ENCODE measurements at regions not wholly inside any gene's neighbourhood (a gene's known extent, or its start where the extent isn't known, plus 50 kb on each side); places are given as distances from the start of the nearest gene placed in this dataset.

DNA sequence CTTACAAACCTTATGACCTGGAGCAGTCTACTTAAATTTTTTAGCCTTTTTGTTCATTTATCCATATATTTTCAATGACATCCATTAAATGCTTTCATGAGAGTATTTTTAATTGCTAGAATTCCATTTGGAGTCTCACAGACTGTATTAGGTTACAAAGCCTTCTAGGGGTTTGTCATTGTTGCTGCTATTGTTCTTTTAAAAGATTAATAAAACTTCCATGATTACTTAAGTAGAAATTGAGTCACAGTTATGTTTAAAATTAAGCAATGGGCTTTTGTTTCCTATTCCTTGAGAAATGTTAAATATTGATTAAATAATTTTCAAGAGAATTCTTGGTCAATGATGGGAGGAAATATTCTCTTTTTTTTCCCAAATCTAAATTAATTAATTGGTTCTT is 1408.4 kb upstream of the RAG2 start:
- H3K36me3 ChIP-seq = no peaks in the 10 kb centered on the region
- no peaks in the 10 kb centered on the region for H3K4me1 ChIP-seq
- H3K27me3 ChIP-seq = no peaks in the 10 kb centered on the region
- TF ChIP-seq, protein P1, sequence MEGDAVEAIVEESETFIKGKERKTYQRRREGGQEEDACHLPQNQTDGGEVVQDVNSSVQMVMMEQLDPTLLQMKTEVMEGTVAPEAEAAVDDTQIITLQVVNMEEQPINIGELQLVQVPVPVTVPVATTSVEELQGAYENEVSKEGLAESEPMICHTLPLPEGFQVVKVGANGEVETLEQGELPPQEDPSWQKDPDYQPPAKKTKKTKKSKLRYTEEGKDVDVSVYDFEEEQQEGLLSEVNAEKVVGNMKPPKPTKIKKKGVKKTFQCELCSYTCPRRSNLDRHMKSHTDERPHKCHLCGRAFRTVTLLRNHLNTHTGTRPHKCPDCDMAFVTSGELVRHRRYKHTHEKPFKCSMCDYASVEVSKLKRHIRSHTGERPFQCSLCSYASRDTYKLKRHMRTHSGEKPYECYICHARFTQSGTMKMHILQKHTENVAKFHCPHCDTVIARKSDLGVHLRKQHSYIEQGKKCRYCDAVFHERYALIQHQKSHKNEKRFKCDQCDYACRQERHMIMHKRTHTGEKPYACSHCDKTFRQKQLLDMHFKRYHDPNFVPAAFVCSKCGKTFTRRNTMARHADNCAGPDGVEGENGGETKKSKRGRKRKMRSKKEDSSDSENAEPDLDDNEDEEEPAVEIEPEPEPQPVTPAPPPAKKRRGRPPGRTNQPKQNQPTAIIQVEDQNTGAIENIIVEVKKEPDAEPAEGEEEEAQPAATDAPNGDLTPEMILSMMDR (IDR thresholded peaks at IDR 0.05) = no peak
- no peak for TF ChIP-seq POLR2A (IDR thresholded peaks at IDR 0.05)
- no peak overlapping the region for H3K4me3 ChIP-seq
- intact Hi-C loops (cut with DNase I; ENCODE audit: low total_unique reads) = no loop called here
- no peak overlapping the region for H3K27ac ChIP-seq
- no peak for DNase-seq
- no peaks in the 10 kb centered on the region for H3K9me3 ChIP-seq

- Histone ChIP-seq H3K36me3 (no peaks in the 10 kb centered on the region), H3K27ac (no peak overlapping the region), H3K27me3 (no peaks in the 10 kb centered on the region), H3K4me1 (no peaks in the 10 kb centered on the region), H3K9me3 (no peaks in the 10 kb centered on the region), H3K4me3 (no peak overlapping the region)
- DNase-seq = no peak
- intact Hi-C loops (cut with DNase I; ENCODE audit: low total_unique reads) = no loop called here
- TF ChIP-seq POLR2A (IDR thresholded peaks at IDR 0.05) = no peak
- TF ChIP-seq, protein P1 (IDR thresholded peaks at IDR 0.05) = no peak
Observed at GRCh38 chr11:38005597-38005996, 1407.6 kb upstream of the RAG2 start.

GRCh38 chr11:37999171-37999570 is 1401.1 kb upstream of the RAG2 start:
- H3K9me3 ChIP-seq = no peaks in the 10 kb centered on the region
- H3K27me3 ChIP-seq = no peaks in the 10 kb centered on the region
- no peak overlapping the region for H3K27ac ChIP-seq
- no peak overlapping the region for H3K4me3 ChIP-seq
- H3K4me1 ChIP-seq = no peaks in the 10 kb centered on the region
- TF ChIP-seq POLR2A (IDR thresholded peaks at IDR 0.05) = no peak
- DNase-seq = no peak
- intact Hi-C loops (cut with DNase I; ENCODE audit: low total_unique reads) = no loop called here
- H3K36me3 ChIP-seq = no peaks in the 10 kb centered on the region

DNA sequence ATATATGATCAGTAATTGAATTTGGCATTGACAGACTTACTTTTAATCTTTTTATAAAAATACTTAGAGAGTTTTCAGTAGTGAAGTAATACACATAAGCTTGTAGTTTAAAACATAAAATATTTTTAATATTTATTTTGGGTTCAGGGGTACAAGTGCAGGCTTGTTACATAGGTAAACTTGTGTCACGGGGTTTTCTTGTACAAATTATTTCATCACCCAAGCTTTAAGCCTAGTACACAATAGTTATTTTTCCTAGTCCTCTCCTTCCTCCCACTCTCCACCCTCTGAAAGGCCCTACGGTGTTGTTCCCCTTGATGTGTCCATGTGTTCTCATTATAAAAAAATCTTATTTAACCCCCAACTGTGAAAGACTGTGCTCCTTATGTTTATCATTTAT is 1397.8 kb upstream of the RAG2 start:
- Histone ChIP-seq H3K4me1 (no peaks in the 10 kb centered on the region), H3K27ac (no peak overlapping the region), H3K27me3 (no peaks in the 10 kb centered on the region), H3K36me3 (no peaks in the 10 kb centered on the region), H3K9me3 (no peaks in the 10 kb centered on the region), H3K4me3 (no peak overlapping the region)
- no peak for TF ChIP-seq POLR2A (IDR thresholded peaks at IDR 0.05)
- TF ChIP-seq, protein P1 (IDR thresholded peaks at IDR 0.05) = no peak
- intact Hi-C loops (cut with DNase I; ENCODE audit: low total_unique reads) = no loop called here
- DNase-seq = no peak

GRCh38 chr11:37988031-37988430 is 1390.0 kb upstream of the RAG2 start:
- DNase-seq = no peak
- Histone ChIP-seq H3K27me3 (no peaks in the 10 kb centered on the region), H3K4me1 (no peaks in the 10 kb centered on the region), H3K4me3 (no peak overlapping the region), H3K27ac (no peak overlapping the region), H3K9me3 (no peaks in the 10 kb centered on the region), H3K36me3 (no peaks in the 10 kb centered on the region)
- TF ChIP-seq, protein P1 (IDR thresholded peaks at IDR 0.05) = no peak
- TF ChIP-seq POLR2A (IDR thresholded peaks at IDR 0.05) = no peak
- intact Hi-C loops (cut with DNase I; ENCODE audit: low total_unique reads) = no loop called here

DNA sequence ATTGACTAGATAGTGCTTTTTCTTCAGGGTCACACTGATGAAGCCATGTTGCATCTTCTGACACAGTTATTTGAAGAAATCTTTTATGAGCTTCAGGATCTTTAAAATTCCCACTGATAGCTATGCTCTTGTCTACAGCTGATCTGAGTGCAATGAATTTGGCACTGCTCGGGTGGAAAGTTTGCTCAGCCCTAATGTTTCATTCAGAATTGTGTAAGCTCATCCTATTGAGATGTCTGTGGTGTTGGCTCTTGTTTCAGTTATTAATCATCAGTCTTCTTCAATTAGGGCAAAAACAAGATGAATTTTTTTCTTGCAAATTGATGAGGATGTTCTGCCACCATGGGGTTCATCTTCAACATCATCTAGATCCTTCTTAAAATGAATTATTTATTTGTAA is 1387.0 kb upstream of the RAG2 start:
- intact Hi-C loops (cut with DNase I; ENCODE audit: low total_unique reads) = no loop called here
- no peak for TF ChIP-seq POLR2A (IDR thresholded peaks at IDR 0.05)
- TF ChIP-seq, protein P1 (IDR thresholded peaks at IDR 0.05) = no peak
- Histone ChIP-seq H3K4me1 (no peaks in the 10 kb centered on the region), H3K36me3 (no peaks in the 10 kb centered on the region), H3K4me3 (no peak overlapping the region), H3K27ac (no peak overlapping the region), H3K27me3 (no peaks in the 10 kb centered on the region), H3K9me3 (no peaks in the 10 kb centered on the region)
- no peak for DNase-seq

All from uterus (tissue), 3 donors.